Nephron progenitor cell (in vitro differentiated cells): ENCODE measurements at regions not wholly inside any gene's neighbourhood (a gene's known extent, or its start where the extent isn't known, plus 50 kb on each side); places are given as distances from the start of the nearest gene placed in this dataset.

Experiments used
- DNase-seq: peaks from one replicate; pipeline ENCODE4 v3.0.0; 2021
- H3K27ac Mint-ChIP-seq: 2 replicates; pipeline ENCODE4 v1.8.0; 2021; ENCODE audit warnings: mild to moderate bottlenecking, moderate library complexity, mixed read lengths
- H3K27me3 Mint-ChIP-seq: 2 replicates; pipeline ENCODE4 v1.8.0; 2021; ENCODE audit warnings: mild to moderate bottlenecking, low read depth, mixed read lengths; ENCODE audit not compliant: poor library complexity
- H3K36me3 Mint-ChIP-seq: 2 replicates; pipeline ENCODE4 v1.8.0; 2021; ENCODE audit warnings: low read depth, mixed read lengths
- H3K4me1 Mint-ChIP-seq: 2 replicates; pipeline ENCODE4 v1.8.0; 2021; ENCODE audit warnings: mixed read lengths
- H3K4me3 Mint-ChIP-seq: 2 replicates; pipeline ENCODE4 v1.8.0; 2021; ENCODE audit warnings: mild to moderate bottlenecking, moderate library complexity, mixed read lengths
- H3K9me3 Mint-ChIP-seq: 2 replicates; pipeline ENCODE4 v1.8.0; 2021; ENCODE audit warnings: mild to moderate bottlenecking, moderate library complexity, mixed read lengths
- CTCF ChIP-seq: fragments of 200-600 bp; sonication (generic); IDR thresholded peaks from 2 replicates; pipeline ENCODE4 v1.5.0; 2021; ENCODE audit warnings: antibody characterized with exemption

DNA sequence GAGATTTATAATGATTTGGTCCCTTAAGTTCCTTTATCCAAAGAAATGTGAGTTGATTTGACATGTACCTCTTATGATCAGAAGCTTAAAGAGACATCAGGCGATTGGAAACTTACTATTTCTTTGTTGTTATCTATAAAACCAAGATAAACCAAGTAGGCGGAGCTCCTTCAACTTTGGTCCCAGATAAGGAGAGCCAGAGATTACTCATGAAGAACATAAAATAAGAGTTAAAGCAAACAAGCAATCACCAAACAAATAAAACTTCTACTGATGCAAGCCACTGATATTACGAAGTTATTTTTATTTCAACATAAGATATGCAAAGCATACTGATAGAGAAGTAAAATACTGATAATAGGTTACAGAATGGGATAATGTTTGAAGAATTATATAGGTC is 141.5 kb upstream of the CDH18 start:
- Mint-ChIP-seq H3K4me1 (no peaks in the 10 kb centered on the region), H3K4me3 (no peak overlapping the region), H3K27ac (no peak overlapping the region), H3K27me3 (peaks cover 3% of the 10 kb centered on the region), H3K36me3 (no peaks in the 10 kb centered on the region), H3K9me3 (no peaks in the 10 kb centered on the region)
- no peak for TF ChIP-seq CTCF
- DNase-seq, result no peak

- DNase-seq, result no peak
- Mint-ChIP-seq H3K9me3 (no peaks in the 10 kb centered on the region), H3K27ac (no peak overlapping the region), H3K36me3 (no peaks in the 10 kb centered on the region), H3K27me3 (peaks cover 3% of the 10 kb centered on the region), H3K4me3 (no peak overlapping the region), H3K4me1 (no peaks in the 10 kb centered on the region)
- TF ChIP-seq CTCF, result no peak
Measured at GRCh38 chr5:20128343-20128742, 140.3 kb upstream of the CDH18 start.

DNA sequence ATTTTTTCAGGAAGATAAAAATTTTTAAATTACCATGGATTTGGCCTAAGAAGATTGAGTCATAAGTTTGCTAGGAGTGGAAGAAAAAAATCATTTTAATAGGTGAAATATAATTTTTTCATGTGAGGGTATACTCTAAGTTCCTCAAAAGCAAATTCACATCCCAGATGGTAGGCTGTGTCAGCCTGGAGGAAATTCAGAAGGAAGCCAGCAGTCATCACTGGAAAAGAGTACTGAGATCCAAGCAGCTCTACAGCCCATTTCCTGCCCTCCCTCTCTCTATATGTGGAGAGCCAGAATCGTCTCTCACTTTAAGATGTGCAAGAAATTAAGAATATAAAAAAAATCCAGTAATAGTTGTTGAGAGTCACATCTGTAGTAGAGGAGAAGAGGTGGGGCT is 126.5 kb upstream of the CDH18 start:
- no peaks in the 10 kb centered on the region for H3K9me3 Mint-ChIP-seq

DNA sequence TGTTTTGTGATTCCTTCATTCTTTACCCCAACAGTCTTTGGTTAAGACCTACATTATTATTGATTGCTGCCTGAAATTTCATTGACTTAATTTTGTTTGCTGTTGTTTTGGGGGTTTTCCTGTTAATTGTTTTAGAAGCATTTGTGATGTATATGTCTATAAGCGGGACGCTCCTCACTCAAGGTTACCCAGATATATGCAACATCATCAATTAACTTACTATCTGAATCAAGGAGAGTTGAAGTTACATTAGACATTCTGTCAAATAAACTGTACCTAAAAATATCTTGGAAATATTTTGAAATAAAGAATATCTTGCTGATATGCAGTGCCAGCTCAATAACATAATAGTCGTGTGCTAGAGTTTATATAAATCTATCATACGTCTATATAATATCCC is 125.9 kb upstream of the CDH18 start:
- DNase-seq, result no peak
- Mint-ChIP-seq H3K36me3 (no peaks in the 10 kb centered on the region), H3K4me3 (no peak overlapping the region), H3K4me1 (peaks cover 7% of the 10 kb centered on the region), H3K27ac (no peak overlapping the region), H3K27me3 (no peaks in the 10 kb centered on the region), H3K9me3 (no peaks in the 10 kb centered on the region)
- no peak for TF ChIP-seq CTCF

More for the DNA sequence above, 126.5 kb upstream of the CDH18 start:
- DNase-seq, result no peak
- no peaks in the 10 kb centered on the region for H3K27me3 Mint-ChIP-seq
- no peaks in the 10 kb centered on the region for H3K36me3 Mint-ChIP-seq
- H3K4me1 Mint-ChIP-seq, result peaks cover 2% of the 10 kb centered on the region
- H3K27ac Mint-ChIP-seq, result no peak overlapping the region
- H3K4me3 Mint-ChIP-seq, result no peak overlapping the region
- TF ChIP-seq CTCF, result no peak

DNA sequence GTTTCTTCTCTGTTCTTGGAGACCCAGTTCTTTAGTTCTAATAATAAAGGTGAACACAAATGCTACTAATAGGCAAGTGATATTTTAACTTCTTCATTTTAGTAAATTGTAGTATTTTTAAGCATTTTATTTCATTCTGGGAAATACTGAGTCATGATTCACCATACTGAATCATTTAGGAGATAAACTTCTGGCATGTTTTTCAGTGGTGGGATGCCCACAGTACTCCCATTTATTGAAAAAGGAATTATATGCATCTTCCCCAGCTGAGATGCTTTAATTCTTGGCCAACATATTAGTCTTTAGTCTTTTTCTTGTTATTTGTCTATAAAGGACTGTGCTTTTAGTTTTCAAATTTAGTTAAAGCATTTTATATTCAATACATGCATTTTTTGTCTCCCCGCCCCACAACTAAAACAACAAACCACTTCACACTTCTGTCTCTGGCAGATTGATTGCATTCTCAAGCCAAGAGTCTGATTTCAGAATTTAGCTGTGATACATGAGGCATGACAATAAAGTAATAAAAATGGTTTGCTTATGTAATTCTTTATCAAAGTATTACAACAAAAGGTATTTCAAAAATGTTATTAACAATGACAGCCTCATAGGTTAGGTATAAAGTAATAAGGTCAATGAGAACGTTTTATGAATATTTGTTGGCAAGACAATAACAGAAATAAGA is 125.2 kb upstream of the CDH18 start:
- no peaks in the 10 kb centered on the region for H3K27me3 Mint-ChIP-seq
- no peak overlapping the region for H3K4me3 Mint-ChIP-seq
- no peaks in the 10 kb centered on the region for H3K9me3 Mint-ChIP-seq
- H3K36me3 Mint-ChIP-seq, result no peaks in the 10 kb centered on the region
- no peak for TF ChIP-seq CTCF
- peaks cover 12% of the 10 kb centered on the region for H3K4me1 Mint-ChIP-seq
- DNase-seq, result no peak
- no peak overlapping the region for H3K27ac Mint-ChIP-seq

GRCh38 chr5:20109326-20109725 is 121.3 kb upstream of the CDH18 start:
- no peaks in the 10 kb centered on the region for H3K27me3 Mint-ChIP-seq

More at GRCh38 chr5:20109326-20109725, 121.3 kb upstream of the CDH18 start:
- H3K4me3 Mint-ChIP-seq, result no peak overlapping the region
- no peak overlapping the region for H3K27ac Mint-ChIP-seq
- H3K4me1 Mint-ChIP-seq, result peaks cover 27% of the 10 kb centered on the region
- H3K9me3 Mint-ChIP-seq, result no peaks in the 10 kb centered on the region
- no peak for DNase-seq
- H3K36me3 Mint-ChIP-seq, result no peaks in the 10 kb centered on the region
- no peak for TF ChIP-seq CTCF
